NCI-H1092 (cell line): ENCODE measurements at regions not wholly inside any gene's neighbourhood (a gene's known extent, or its start where the extent isn't known, plus 50 kb on each side); places are given as distances from the start of the nearest gene placed in this dataset.
"Not testable (repeated sequence)": the region's sequence is repeated elsewhere in the genome, so short reads cannot be mapped to it uniquely, and the experiment has no call there.

ENCODE experiments used
- DNase-seq: peaks from one replicate; lab custom pipeline; 2025; lab: John Stamatoyannopoulos, UW

DNA sequence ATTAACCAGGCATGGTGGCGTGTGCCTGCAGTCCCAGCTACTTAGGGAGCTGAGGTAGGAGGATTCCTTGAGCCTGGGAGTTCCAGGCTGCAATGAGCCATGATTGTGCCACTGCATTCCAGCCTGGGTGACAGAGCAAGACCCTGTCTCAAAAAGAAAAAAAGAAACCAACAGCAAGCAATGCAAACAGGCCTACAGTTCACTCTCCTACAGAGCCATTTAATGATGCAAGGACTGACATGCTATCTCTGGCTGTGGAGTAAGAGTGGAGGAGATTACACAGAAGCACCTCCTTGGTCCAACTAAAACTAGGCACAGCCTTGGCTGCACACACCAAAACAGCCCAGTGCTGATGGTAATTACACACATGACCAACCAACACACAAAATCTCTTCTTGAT, 127.5 kb upstream of the SOD1 start:
- DNase-seq = no peak

DNA sequence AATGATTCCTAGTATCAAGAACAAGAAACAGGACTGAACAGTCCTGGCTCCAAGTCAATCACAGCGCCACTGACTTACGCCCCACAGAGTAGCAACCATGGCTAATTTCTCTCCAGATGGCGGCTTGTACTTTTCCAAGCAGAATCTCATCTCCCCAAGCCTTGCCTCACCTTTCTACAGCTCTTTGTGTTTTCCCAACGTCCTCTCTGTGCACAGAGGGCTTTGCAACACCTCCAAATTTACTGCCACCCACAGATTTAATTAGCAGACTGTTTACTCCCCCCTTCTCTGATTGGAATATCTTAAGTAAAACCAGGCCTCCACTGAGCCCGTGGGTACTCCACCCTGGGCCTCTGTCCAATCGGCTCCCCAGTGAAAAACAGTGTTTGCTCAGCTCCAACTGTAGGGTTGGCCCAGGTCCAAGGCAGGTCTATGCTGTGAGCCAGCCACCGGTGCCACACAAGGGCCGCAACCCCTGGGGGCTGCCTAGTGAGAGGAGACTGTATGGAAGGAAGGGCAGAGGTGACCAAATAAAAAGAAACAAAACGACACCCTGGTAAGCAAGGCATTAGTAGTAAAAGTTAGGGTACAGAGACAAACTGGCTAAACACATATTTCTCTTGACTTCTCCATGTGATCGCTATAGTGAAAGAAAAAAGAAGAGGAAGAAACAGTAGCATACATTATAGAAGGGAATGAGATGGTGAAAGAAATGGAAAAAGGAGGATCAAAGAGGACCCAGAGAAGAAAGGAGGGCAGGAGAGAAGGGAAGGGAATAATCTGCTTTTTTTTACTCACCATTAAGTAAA, 128.4 kb upstream of the SOD1 start:
- DNase-seq = peak; percentile 97

DNA sequence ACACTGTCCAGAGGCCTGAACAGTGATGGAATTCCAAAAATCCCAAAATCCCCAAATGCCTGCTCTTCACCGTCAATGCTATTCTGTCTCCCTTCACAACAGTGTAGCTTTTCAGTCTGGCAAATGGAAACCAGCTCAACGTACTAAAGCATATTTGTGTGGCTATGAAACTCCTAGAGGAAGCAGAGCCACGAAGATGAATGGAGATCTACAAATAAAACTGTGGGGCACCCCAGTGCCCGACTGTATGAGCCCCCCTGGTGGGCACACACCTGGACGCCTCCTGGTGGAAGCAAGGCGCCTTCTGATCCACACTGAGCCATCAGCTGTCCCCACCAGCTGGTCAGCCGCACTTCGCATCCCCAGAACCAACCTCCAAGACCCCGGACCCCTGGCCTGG, 129.1 kb upstream of the SOD1 start:
- no peak for DNase-seq

GRCh38 chr21:31529406-31529805, 130.1 kb upstream of the SOD1 start:
- no peak for DNase-seq

GRCh38 chr21:31526040-31526439, 133.5 kb upstream of the SOD1 start:
- no peak for DNase-seq

DNA sequence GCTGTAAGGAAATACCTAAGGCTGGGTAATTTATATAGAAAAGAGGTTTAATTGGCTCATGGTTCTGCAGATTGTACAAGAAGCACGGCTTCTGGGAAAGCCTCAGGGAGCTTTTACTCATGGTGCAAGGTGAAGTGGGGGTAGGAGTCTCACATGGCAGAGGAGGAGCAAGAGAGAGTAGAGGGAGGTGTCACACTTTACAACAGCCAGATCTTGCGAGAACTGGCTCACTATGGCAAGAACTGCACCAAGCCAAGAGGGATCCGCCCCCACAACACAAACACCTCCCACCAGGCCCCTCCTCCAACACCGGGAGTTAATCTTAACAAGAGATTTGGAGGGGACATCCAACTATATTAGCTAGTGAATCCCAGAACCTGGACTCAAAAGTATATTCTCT, 135.4 kb upstream of the SOD1 start:
- no peak for DNase-seq

- DNase-seq = no peak
Observed at GRCh38 chr21:31521515-31521914, 138.0 kb upstream of the SOD1 start.

DNA sequence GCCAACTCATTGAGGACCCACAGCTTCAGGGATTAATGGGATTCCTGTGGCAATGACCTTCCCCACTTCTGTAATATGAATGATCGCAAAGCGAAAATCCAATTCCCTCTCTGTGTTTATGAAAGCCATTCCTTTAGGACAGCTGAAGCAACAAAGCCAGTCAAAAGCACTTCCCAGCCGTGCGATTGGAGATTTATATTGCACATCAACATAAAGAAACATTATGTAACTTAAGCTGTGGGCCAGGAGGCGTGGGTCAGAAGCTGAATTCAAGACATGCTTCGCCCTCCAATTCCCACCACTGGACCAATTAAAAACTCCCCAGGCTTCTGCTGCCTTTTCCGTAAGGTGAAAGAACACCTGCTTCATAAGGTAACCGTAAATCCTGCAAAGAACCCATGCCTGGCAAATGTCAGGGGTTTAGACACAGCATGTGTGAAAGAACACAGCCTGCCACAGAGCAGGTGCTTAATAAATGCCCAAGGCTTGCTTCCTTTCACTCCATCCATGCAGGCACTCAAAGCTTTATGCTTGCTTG, 138.9 kb upstream of the SOD1 start:
- DNase-seq = peak; percentile 40

DNA sequence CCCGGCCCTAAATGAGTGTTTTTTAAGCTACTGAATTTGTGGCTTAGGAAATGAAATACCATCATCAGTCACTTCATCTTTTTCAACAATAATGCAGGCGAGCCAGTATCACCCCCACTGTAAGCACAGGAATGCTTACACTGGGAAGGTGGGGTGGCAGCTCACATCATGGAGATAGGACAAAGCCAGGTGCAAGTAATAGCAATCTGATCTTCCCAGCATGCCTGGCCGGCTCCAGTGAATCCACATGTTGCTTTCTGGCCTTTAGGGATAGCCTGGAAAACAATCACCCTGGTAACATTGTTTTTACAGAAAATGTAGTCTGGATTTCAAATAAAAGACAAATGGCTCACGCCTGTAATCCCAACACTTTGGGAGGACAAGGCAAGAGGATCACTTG, 140.9 kb upstream of the SOD1 start:
- DNase-seq = no peak

GRCh38 chr21:31517664-31518414, 141.7 kb upstream of the SOD1 start:
- no peak for DNase-seq

DNA sequence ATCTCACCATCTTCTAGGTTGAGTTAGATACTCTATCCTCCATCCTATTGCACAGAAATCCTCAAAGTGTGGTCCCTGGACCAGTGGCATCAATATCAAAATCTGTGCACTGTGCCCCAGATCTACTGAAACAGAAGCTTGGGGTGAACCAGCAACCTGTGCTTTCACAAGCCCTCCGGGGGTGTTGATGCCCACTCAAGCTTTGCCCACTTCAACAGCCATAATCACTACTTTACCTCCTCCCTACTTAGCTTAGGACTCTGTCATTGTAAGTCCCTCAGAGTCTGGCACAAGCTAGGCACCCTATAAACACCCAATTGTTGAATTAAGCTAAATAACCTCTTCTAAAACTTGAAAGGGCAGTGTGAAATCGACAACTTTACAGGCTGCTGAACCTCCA, 144.2 kb upstream of the SOD1 start:
- no peak for DNase-seq

DNA sequence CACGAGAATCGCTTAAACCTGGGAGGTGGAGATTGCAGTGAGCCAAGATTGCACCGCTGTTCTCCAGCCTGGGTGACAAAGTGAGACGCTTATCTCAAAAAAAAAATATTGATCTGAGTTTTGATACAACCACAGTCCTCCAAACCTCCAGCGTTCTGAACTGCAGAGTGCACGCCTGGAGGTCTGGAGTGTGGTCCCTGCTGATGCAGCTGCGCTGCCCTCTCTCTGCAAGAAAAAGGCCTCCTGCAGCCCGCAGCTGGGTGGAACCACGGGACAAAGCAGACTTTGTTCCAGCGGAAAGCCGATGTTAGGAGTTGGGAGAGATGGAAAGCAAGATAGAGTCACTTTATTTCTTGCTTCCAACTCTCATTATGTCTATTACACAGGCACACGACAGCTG, 144.9 kb upstream of the SOD1 start:
- no peak for DNase-seq

DNA sequence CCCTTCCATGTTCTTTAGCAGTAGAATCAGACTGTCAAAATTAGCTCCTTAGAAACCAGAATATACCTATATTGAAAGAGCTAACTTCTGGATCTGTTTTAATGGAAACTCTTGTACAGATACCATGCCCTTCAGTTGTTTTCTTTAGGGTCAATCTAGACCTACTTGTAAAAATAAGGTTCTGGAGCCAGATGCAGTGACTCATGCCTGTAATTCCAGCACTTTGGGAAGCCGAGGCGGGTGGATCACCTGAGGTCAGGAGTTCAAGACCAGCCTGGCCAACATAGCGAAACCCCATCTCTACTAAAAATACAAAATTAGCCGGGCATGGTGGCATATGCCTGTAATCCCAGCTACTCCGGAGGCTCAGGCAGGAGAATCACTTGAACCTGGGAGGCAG, 146.0 kb upstream of the SOD1 start:
- DNase-seq = not testable (repeated sequence)

GRCh38 chr21:31511999-31512398, 147.5 kb upstream of the SOD1 start:
- DNase-seq = not testable (repeated sequence)

GRCh38 chr21:31511258-31511657, 148.2 kb upstream of the SOD1 start:
- DNase-seq = no peak

DNA sequence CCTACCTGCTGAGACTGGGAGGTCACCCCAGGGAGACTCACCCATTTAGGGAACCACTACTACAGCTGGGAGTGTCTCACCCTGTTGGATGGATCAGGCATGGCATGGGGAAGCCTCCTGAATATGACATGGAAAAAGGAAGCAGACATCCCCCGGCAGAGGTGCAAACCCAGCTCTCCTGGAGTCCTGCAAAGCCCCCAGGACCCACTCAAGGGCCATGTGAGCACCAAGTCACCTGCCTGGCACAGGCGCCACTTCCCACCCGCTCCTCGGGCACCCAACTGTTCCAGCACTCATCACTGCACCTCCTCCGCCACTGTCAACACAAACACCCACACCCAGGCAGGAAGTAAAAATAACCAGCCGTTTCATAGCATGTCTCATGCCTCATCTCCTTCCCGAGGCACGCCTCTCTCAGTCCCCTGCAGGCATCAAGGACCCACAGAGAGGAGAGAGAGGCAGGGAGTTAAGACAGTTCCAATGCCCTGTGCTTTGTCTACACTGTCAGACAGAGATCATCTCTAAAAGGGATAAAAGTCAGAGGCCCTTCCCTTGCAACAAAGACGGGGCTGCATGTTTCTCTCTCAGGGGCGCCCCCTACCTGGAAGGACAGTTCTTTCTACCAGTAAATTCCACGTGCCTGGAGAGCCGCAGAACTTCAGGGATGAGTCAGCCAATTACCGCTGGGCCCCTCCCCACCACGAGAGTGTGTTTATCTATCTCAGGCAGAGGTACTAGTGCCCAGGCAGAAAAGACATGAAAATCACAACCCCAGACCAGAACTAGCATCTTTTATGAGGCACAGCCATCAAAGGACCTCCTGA, 150.1 kb upstream of the SOD1 start:
- DNase-seq = no peak

DNA sequence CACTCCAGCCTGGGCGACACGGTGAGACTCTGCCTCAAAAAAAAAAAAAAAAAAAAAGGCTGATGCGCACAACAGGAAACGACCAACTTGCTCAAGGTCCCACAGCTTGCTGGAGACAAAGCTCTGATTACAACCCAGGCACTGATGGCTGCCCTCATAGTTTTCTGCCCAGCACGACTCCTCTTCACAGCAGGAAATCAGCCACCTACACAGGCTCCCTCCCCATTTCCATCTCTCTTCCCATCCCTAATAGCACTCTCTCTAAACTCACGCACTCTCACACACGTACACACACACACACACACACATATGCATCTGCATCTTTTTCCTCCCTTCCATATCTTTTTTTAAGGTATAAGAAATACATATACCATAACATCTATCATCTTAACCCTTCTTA, 153.5 kb upstream of the SOD1 start:
- DNase-seq = no peak

DNA sequence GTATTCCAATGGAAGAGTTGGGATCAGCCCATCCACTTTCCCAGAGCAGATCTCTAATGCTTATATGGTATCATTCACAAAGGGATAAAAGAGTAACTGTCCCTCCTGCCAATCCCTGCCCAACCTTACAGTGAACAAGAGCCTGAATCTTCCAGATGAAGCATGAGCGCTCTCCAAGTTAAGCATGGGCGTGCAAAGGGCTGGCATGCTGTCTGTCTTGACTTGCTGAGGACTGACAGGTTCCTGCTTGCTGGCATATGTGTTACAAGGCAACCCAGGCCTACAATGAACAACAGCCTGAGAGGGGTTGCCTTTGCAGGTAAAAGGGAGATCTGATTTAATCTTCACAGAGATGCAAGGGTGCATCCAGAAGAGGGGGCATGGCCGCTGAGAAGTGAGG, 155.6 kb upstream of the SOD1 start:
- DNase-seq = no peak

- no peak for DNase-seq
Observed at GRCh38 chr21:31503467-31503866, 156.0 kb upstream of the SOD1 start.

GRCh38 chr21:31502537-31503143, 156.9 kb upstream of the SOD1 start:
- DNase-seq = no peak

DNA sequence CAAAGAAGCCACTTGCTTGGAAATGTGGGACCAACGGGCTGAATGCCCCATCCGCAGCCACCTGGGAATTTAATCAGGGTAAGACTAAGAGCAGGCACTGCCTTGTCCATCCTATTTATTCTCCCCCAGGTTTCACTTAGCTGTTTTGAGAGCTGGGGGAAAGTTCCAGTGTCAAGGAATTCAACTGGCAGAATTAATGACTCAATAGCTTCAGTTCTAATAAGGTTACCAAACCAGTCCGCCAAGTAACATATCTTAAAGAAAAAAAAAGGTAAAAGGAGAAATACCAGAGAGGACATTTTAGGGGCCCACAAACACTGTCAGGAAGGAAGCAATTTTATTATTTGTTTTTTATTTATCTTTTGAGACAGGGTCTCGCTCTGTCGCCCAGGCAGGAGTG, 157.6 kb upstream of the SOD1 start:
- no peak for DNase-seq

GRCh38 chr21:31500982-31501381, 156.9 kb upstream of the TIAM1 start:
- DNase-seq = no peak
